ENCODE measurements at regions not wholly inside any gene's neighbourhood (a gene's known extent, or its start where the extent isn't known, plus 50 kb on each side); places are given as distances from the start of the nearest gene placed in this dataset.

DNA sequence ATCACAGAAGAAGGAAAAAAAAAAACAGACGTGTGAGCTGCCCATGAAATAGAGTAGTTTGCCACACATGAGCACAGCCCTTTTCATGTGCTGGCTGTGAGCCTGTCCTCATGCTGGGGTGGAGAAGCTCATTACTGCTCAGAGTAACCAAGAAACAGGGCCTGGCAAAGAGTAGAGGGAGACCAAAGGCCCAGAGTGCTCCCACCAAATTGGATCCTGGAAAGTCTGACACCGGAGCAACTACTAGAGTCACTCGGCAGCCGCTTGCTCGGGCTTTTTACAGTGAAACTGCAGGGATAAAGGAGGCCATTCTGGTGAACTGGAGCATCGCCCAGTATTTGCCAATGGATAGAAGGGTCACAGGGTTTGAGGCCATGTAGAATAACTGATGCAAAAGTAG, 64.4 kb upstream of the BARHL2 start:
- no peak overlapping the region for H3K27ac ChIP-seq
- no peak overlapping the region for H3K9ac ChIP-seq
- TF ChIP-seq EZH2 (IDR thresholded peaks at IDR 0.05; ENCODE audit: insufficient read depth, poor library complexity, severe bottlenecking) (no peak), EZH2phosphoT487 (IDR thresholded peaks at IDR 0.05; ENCODE audit: insufficient read depth, low read depth) (no peak)
- H3K4me2 ChIP-seq (ENCODE audit: unreplicated experiment) = no peak overlapping the region
- H4K20me1 ChIP-seq (ENCODE audit: insufficient read depth) = no peaks in the 10 kb centered on the region
- no peak overlapping the region for H2AFZ ChIP-seq
- no peaks in the 10 kb centered on the region for H3F3A ChIP-seq (ENCODE audit: insufficient read depth)
- 4 to 6% methylated on average over 6 of the region's 6 CpGs for WGBS, 2 experiments (ENCODE audit: low coverage in 1 of 2, low lambda C conversion rate in 2 of 2, missing lambda C conversion rate in 2 of 2)
- no peak overlapping the region for H3K4me3 ChIP-seq
- no peaks in the 10 kb centered on the region for H3K27me3 ChIP-seq (replicated peaks; ENCODE audit: insufficient read depth)
- DNase-seq = no peak
- no peaks in the 10 kb centered on the region for H3K79me2 ChIP-seq (ENCODE audit: insufficient read depth)
- in situ Hi-C loops (cut with MboI) = no loop called here
- H3K9me3 ChIP-seq (ENCODE audit: low read depth) = no peaks in the 10 kb centered on the region
- H3K4me1 ChIP-seq (ENCODE audit: insufficient read depth) = no peaks in the 10 kb centered on the region
- H3K9me2 ChIP-seq (ENCODE audit: insufficient read depth) = no peaks in the 10 kb centered on the region
- no peaks in the 10 kb centered on the region for H3K36me3 ChIP-seq (ENCODE audit: low read depth)

- Histone ChIP-seq H3K9ac (no peak overlapping the region), H3K4me3 (no peak overlapping the region), H3K9me2 (ENCODE audit: insufficient read depth) (no peaks in the 10 kb centered on the region), H3K79me2 (ENCODE audit: insufficient read depth) (no peaks in the 10 kb centered on the region), H2AFZ (no peak overlapping the region), H3K4me1 (ENCODE audit: insufficient read depth) (no peaks in the 10 kb centered on the region), H3K36me3 (ENCODE audit: low read depth) (no peaks in the 10 kb centered on the region), H3K4me2 (ENCODE audit: unreplicated experiment) (no peak overlapping the region), H3K27me3 (replicated peaks; ENCODE audit: insufficient read depth) (no peaks in the 10 kb centered on the region), H4K20me1 (ENCODE audit: insufficient read depth) (no peaks in the 10 kb centered on the region), H3K27ac (no peak overlapping the region), H3F3A (ENCODE audit: insufficient read depth) (no peaks in the 10 kb centered on the region), H3K9me3 (ENCODE audit: low read depth) (no peaks in the 10 kb centered on the region)
- TF ChIP-seq EZH2phosphoT487 (IDR thresholded peaks at IDR 0.05; ENCODE audit: insufficient read depth, low read depth) = no peak
- TF ChIP-seq EZH2 (IDR thresholded peaks at IDR 0.05; ENCODE audit: insufficient read depth, poor library complexity, severe bottlenecking) = no peak
- in situ Hi-C loops (cut with MboI) = no loop called here
- WGBS, 2 experiments (ENCODE audit: low coverage in 1 of 2, low lambda C conversion rate in 2 of 2, missing lambda C conversion rate in 2 of 2) = 75 to 100% methylated on average over 2 of the region's 2 CpGs
- no peak for DNase-seq
These were observed 63.9 kb upstream of the BARHL2 start for GRCh38 chr1:90780981-90781380.

- H3K4me2 ChIP-seq (ENCODE audit: unreplicated experiment) = no peak overlapping the region
- H3K9ac ChIP-seq = no peak overlapping the region
- H3F3A ChIP-seq (ENCODE audit: insufficient read depth) = no peaks in the 10 kb centered on the region
- no peaks in the 10 kb centered on the region for H3K9me2 ChIP-seq (ENCODE audit: insufficient read depth)
- no peak overlapping the region for H2AFZ ChIP-seq
- no peaks in the 10 kb centered on the region for H3K9me3 ChIP-seq (ENCODE audit: low read depth)
- H3K27ac ChIP-seq = no peak overlapping the region
- TF ChIP-seq EZH2 (IDR thresholded peaks at IDR 0.05; ENCODE audit: insufficient read depth, poor library complexity, severe bottlenecking) (no peak), EZH2phosphoT487 (IDR thresholded peaks at IDR 0.05; ENCODE audit: insufficient read depth, low read depth) (no peak)
- 55 to 62% methylated on average over 4 of the region's 4 CpGs for WGBS, 2 experiments (ENCODE audit: low coverage in 1 of 2, low lambda C conversion rate in 2 of 2, missing lambda C conversion rate in 2 of 2)
- H4K20me1 ChIP-seq (ENCODE audit: insufficient read depth) = no peaks in the 10 kb centered on the region
- H3K79me2 ChIP-seq (ENCODE audit: insufficient read depth) = no peaks in the 10 kb centered on the region
- H3K27me3 ChIP-seq (replicated peaks; ENCODE audit: insufficient read depth) = no peaks in the 10 kb centered on the region
- no peaks in the 10 kb centered on the region for H3K36me3 ChIP-seq (ENCODE audit: low read depth)
- no peaks in the 10 kb centered on the region for H3K4me1 ChIP-seq (ENCODE audit: insufficient read depth)
- no peak for DNase-seq
- H3K4me3 ChIP-seq = no peak overlapping the region
- in situ Hi-C loops (cut with MboI) = no loop called here
These were observed 62.5 kb upstream of the BARHL2 start for GRCh38 chr1:90779573-90779972.

DNA sequence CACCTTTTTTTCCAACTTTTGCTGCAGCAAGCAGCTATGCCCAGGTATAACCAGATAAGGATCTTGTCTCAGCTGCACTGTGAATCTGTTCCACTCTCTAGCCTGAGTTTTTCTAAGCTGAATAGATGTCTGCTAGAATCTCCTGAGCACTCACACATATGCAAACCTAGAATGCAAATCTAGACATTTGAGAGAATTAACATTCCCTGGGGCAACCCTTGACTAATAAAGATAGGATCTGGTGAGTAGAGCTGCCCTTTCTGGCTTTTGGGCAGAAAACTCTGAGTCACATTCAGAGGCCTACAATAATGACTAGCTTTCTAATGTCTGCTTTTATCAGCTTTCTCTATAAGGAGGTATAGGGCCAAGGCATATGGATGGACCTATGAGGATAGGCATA, 61.4 kb upstream of the BARHL2 start:
- no peak overlapping the region for H3K4me3 ChIP-seq

DNA sequence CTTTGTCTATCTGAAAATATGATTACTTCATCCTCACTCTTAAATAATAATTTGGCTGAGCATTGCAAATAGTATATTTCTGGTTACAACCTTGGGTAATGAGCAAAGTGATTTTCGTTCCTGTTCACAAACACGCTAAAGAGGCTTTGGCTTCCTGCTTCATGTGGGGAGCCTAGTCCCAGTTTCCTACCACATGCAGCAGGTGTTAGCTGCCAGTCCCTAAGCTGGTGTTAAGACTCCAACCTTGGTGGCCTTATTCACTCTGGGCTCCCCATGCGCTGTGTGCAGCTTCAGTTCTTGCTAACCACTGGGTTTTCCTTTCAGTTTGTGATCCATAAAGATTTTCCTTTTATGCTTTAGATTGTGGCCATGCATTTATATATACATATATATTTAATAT, 56.7 kb upstream of the BARHL2 start:
- Histone ChIP-seq H3K27me3 (replicated peaks; ENCODE audit: insufficient read depth) (no peaks in the 10 kb centered on the region), H3K4me2 (ENCODE audit: unreplicated experiment) (no peak overlapping the region), H3K4me3 (no peak overlapping the region), H3K36me3 (ENCODE audit: low read depth) (no peaks in the 10 kb centered on the region), H3K79me2 (ENCODE audit: insufficient read depth) (no peaks in the 10 kb centered on the region), H4K20me1 (ENCODE audit: insufficient read depth) (no peaks in the 10 kb centered on the region), H3K9me2 (ENCODE audit: insufficient read depth) (no peaks in the 10 kb centered on the region), H2AFZ (no peak overlapping the region), H3K27ac (no peak overlapping the region), H3F3A (ENCODE audit: insufficient read depth) (no peaks in the 10 kb centered on the region), H3K4me1 (ENCODE audit: insufficient read depth) (no peaks in the 10 kb centered on the region), H3K9me3 (ENCODE audit: low read depth) (no peaks in the 10 kb centered on the region), H3K9ac (no peak overlapping the region)
- TF ChIP-seq EZH2 (IDR thresholded peaks at IDR 0.05; ENCODE audit: insufficient read depth, poor library complexity, severe bottlenecking) (no peak), EZH2phosphoT487 (IDR thresholded peaks at IDR 0.05; ENCODE audit: insufficient read depth, low read depth) (no peak)
- no peak for DNase-seq
- in situ Hi-C loops (cut with MboI) = no loop called here
- WGBS, 2 experiments (ENCODE audit: low coverage in 1 of 2, low lambda C conversion rate in 2 of 2, missing lambda C conversion rate in 2 of 2) = 40 to 47% methylated on average over 3 of the region's 3 CpGs

More for the DNA sequence above, 61.4 kb upstream of the BARHL2 start:
- Histone ChIP-seq H3K27ac (no peak overlapping the region), H4K20me1 (ENCODE audit: insufficient read depth) (no peaks in the 10 kb centered on the region), H3K79me2 (ENCODE audit: insufficient read depth) (no peaks in the 10 kb centered on the region), H3K4me1 (ENCODE audit: insufficient read depth) (no peaks in the 10 kb centered on the region), H3K4me2 (ENCODE audit: unreplicated experiment) (no peak overlapping the region), H2AFZ (no peak overlapping the region), H3K9me2 (ENCODE audit: insufficient read depth) (no peaks in the 10 kb centered on the region), H3K9ac (no peak overlapping the region), H3K36me3 (ENCODE audit: low read depth) (no peaks in the 10 kb centered on the region), H3F3A (ENCODE audit: insufficient read depth) (no peaks in the 10 kb centered on the region), H3K27me3 (replicated peaks; ENCODE audit: insufficient read depth) (no peaks in the 10 kb centered on the region), H3K9me3 (ENCODE audit: low read depth) (no peaks in the 10 kb centered on the region)
- in situ Hi-C loops (cut with MboI) = no loop called here
- no peak for TF ChIP-seq EZH2 (IDR thresholded peaks at IDR 0.05; ENCODE audit: insufficient read depth, poor library complexity, severe bottlenecking)
- DNase-seq = no peak
